ENCODE measurements at regions not wholly inside any gene's neighbourhood (a gene's known extent, or its start where the extent isn't known, plus 50 kb on each side); places are given as distances from the start of the nearest gene placed in this dataset.
A peak's percentile ranks its signal among the peaks of the same experiment; 100 is the strongest.

DNA sequence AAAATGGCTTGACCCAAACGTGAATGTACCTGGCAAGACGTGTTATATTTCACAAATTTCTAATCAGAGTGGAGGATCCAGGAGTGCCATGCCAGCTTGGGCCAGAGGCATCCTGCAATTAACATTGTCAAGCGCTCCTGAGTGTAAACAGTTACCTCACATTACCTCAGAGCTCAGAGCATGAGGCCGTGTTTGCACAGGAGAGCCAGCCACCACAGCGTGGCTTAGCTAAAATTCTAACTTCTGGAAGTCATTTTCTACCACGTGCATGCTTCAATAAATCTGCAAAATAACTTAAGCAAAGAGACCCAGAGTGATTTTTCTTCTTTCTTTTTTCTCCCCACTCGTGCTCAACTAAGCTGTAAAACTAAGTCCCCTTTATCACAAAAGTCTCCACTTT lies 769.0 kb downstream of the KCNJ2 start (continued):
- TF ChIP-seq, protein P1, sequence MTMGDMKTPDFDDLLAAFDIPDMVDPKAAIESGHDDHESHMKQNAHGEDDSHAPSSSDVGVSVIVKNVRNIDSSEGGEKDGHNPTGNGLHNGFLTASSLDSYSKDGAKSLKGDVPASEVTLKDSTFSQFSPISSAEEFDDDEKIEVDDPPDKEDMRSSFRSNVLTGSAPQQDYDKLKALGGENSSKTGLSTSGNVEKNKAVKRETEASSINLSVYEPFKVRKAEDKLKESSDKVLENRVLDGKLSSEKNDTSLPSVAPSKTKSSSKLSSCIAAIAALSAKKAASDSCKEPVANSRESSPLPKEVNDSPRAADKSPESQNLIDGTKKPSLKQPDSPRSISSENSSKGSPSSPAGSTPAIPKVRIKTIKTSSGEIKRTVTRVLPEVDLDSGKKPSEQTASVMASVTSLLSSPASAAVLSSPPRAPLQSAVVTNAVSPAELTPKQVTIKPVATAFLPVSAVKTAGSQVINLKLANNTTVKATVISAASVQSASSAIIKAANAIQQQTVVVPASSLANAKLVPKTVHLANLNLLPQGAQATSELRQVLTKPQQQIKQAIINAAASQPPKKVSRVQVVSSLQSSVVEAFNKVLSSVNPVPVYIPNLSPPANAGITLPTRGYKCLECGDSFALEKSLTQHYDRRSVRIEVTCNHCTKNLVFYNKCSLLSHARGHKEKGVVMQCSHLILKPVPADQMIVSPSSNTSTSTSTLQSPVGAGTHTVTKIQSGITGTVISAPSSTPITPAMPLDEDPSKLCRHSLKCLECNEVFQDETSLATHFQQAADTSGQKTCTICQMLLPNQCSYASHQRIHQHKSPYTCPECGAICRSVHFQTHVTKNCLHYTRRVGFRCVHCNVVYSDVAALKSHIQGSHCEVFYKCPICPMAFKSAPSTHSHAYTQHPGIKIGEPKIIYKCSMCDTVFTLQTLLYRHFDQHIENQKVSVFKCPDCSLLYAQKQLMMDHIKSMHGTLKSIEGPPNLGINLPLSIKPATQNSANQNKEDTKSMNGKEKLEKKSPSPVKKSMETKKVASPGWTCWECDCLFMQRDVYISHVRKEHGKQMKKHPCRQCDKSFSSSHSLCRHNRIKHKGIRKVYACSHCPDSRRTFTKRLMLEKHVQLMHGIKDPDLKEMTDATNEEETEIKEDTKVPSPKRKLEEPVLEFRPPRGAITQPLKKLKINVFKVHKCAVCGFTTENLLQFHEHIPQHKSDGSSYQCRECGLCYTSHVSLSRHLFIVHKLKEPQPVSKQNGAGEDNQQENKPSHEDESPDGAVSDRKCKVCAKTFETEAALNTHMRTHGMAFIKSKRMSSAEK (CRISPR knock-in tag; IDR thresholded peaks at IDR 0.05; ENCODE audit: borderline replicate concordance): no peak
- no peak for TF ChIP-seq ESRRA (CRISPR knock-in tag; IDR thresholded peaks at IDR 0.05; ENCODE audit: borderline replicate concordance)
- TF ChIP-seq E2F5 (CRISPR knock-in tag; IDR thresholded peaks at IDR 0.05): no peak
- no peak for TF ChIP-seq SOX15 (CRISPR knock-in tag; IDR thresholded peaks at IDR 0.05)
- TF ChIP-seq HMGA2 (CRISPR knock-in tag; IDR thresholded peaks at IDR 0.05): no peak
- TF ChIP-seq FOXK1 (CRISPR knock-in tag; IDR thresholded peaks at IDR 0.05): no peak

DNA sequence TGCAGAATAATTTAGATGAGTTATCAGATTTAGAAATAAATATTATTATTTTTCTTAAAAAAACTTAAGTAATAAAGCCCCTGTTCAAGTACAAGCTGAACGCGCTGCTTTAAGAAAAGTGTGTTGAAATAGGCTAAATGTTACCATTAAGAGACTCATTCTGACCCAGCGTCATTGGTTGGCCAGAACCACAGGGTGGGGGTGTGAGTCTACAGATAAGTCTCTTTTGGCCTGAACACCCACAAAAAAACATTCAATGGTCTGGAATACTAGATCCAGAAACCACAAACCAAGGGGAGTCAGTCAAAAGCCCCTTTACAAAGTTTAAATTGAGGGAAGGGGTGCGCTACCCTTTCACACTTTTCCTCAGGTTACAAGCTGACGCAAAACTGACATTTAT lies 776.1 kb downstream of the KCNJ2 start:
- Mint-ChIP-seq H3K4me3 (no peak overlapping the region), H3K4me1 (peaks cover 26% of the 10 kb centered on the region), H3K36me3 (peaks cover 9% of the 10 kb centered on the region), H3K27ac (no peak overlapping the region), H3K27me3 (ENCODE audit: low read depth) (peaks cover 15% of the 10 kb centered on the region), H3K9me3 (peaks cover 21% of the 10 kb centered on the region)
- ChIA-PET POLR2A (no interaction called here), CTCF (interaction anchor here (0.8 to 1.4 kb wide), 3 partner anchors 120 to 517 kb away, joined by 3 to 4 read pairs (median 3); no protein-coding TSS in a partner anchor)
- TF ChIP-seq, protein P2, sequence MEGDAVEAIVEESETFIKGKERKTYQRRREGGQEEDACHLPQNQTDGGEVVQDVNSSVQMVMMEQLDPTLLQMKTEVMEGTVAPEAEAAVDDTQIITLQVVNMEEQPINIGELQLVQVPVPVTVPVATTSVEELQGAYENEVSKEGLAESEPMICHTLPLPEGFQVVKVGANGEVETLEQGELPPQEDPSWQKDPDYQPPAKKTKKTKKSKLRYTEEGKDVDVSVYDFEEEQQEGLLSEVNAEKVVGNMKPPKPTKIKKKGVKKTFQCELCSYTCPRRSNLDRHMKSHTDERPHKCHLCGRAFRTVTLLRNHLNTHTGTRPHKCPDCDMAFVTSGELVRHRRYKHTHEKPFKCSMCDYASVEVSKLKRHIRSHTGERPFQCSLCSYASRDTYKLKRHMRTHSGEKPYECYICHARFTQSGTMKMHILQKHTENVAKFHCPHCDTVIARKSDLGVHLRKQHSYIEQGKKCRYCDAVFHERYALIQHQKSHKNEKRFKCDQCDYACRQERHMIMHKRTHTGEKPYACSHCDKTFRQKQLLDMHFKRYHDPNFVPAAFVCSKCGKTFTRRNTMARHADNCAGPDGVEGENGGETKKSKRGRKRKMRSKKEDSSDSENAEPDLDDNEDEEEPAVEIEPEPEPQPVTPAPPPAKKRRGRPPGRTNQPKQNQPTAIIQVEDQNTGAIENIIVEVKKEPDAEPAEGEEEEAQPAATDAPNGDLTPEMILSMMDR (IDR thresholded peaks at IDR 0.05): no peak
- TF ChIP-seq FOXP4 (CRISPR knock-in tag; IDR thresholded peaks at IDR 0.05): no peak
- no peak for TF ChIP-seq KAT7 (CRISPR knock-in tag; IDR thresholded peaks at IDR 0.05; ENCODE audit: borderline replicate concordance)
- DNase-seq (ENCODE audit: low spot score) (peak; percentile 25), ATAC-seq (peak; percentile 82)

DNA sequence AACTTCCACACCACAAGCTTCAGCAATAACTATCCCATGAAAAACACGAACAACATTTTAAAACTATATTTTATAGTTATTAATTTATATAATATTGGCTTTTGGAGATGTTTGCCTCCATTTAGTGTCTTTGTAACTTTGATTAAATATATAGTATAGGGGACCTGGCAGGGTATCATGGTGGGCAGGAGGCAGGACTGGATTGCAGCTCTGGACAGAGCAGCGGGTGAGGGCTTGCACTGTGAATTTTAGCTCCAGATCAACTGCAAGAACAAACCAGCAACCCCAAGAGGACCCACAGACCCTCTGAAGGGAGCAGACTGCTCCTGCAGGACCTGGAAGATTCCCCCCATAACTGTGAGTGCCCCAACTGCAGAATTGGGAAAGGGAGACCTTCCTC lies 777.9 kb downstream of the KCNJ2 start:
- CTCF ChIA-PET: interaction anchor here (0.7 to 1.7 kb wide), 3 partner anchors 104 to 196 kb away, joined by 3 to 5 read pairs (median 4); no protein-coding TSS in a partner anchor

More for the DNA sequence above, 777.9 kb downstream of the KCNJ2 start:
- peaks cover 18% of the 10 kb centered on the region for H3K27me3 Mint-ChIP-seq (ENCODE audit: low read depth)
- H3K4me1 Mint-ChIP-seq: peaks cover 14% of the 10 kb centered on the region
- peaks cover 9% of the 10 kb centered on the region for H3K36me3 Mint-ChIP-seq
- POLR2A ChIA-PET: interaction anchor here (0.6 kb wide), 1 partner anchor 15 kb away, joined by 3 read pairs; no protein-coding TSS in a partner anchor
- H3K27ac Mint-ChIP-seq: no peak overlapping the region
- peaks cover 34% of the 10 kb centered on the region for H3K9me3 Mint-ChIP-seq
- TF ChIP-seq PRRX2 (CRISPR knock-in tag; IDR thresholded peaks at IDR 0.05): no peak
- no peak for TF ChIP-seq FOXP4 (CRISPR knock-in tag; IDR thresholded peaks at IDR 0.05)
- TF ChIP-seq ZNF232 (CRISPR knock-in tag; IDR thresholded peaks at IDR 0.05): no peak
- no peak for TF ChIP-seq RELA (CRISPR knock-in tag; IDR thresholded peaks at IDR 0.05; ENCODE audit: borderline replicate concordance)
- TF ChIP-seq, protein P3, sequence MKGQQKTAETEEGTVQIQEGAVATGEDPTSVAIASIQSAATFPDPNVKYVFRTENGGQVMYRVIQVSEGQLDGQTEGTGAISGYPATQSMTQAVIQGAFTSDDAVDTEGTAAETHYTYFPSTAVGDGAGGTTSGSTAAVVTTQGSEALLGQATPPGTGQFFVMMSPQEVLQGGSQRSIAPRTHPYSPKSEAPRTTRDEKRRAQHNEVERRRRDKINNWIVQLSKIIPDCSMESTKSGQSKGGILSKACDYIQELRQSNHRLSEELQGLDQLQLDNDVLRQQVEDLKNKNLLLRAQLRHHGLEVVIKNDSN (CRISPR knock-in tag; IDR thresholded peaks at IDR 0.05): no peak
- no peak for TF ChIP-seq ZNF396 (CRISPR knock-in tag; IDR thresholded peaks at IDR 0.05; ENCODE audit: borderline replicate concordance)
- ATAC-seq (no peak), DNase-seq (ENCODE audit: low spot score) (no peak)
- H3K4me3 Mint-ChIP-seq: no peak overlapping the region
